H1 (cell line): ENCODE measurements at regions not wholly inside any gene's neighbourhood (a gene's known extent, or its start where the extent isn't known, plus 50 kb on each side); places are given as distances from the start of the nearest gene placed in this dataset.

Experiments
- BACH1 ChIP-seq: IDR thresholded peaks from 2 replicates; pipeline ENCODE4 v1.6.1; 2012; ENCODE audit warnings: low read length, improper control_type of control experiment
- CTBP2 ChIP-seq: IDR thresholded peaks from 2 replicates; pipeline ENCODE4 v1.7.0; 2011; ENCODE audit warnings: borderline replicate concordance, mild to moderate bottlenecking, moderate library complexity, mixed read lengths, low read length; ENCODE audit not compliant: insufficient read depth, insufficient read length
- GABPA ChIP-seq: IDR thresholded peaks from 2 replicates; pipeline ENCODE4 v1.6.1; 2011; ENCODE audit warnings: mild to moderate bottlenecking, low read length, moderate library complexity, borderline replicate concordance; ENCODE audit not compliant: insufficient read depth
- JUND ChIP-seq: IDR thresholded peaks from 2 replicates; pipeline ENCODE4 v1.6.1; 2011; ENCODE audit warnings: mild to moderate bottlenecking, improper control_type of control experiment, low read length
- NRF1 ChIP-seq: IDR thresholded peaks from 2 replicates; pipeline ENCODE4 v1.6.1; 2011; ENCODE audit warnings: mild to moderate bottlenecking, low read depth, low read length, improper control_type of control experiment
- PHF8 ChIP-seq: fragments of 200-600 bp; sonication (generic); conservative IDR thresholded peaks from 2 replicates; pipeline ENCODE4 v1.7.1; 2012; ENCODE audit warnings: low read depth, mild to moderate bottlenecking, inconsistent platforms, low read length, moderate library complexity
- POU5F1 ChIP-seq: IDR thresholded peaks from 2 replicates; pipeline ENCODE4 v1.6.1; 2011; ENCODE audit warnings: low read depth, mild to moderate bottlenecking, low read length, moderate library complexity
- RFX5 ChIP-seq: IDR thresholded peaks from 2 replicates; pipeline ENCODE4 v1.6.1; 2011; ENCODE audit warnings: low read depth, low read length, improper control_type of control experiment, borderline replicate concordance
- SIN3A ChIP-seq, 2 experiments: IDR thresholded peaks in 1 of 2; conservative IDR thresholded peaks in 1 of 2; 2 replicates each; pipeline ENCODE4 v1.6.1; 2011 to 2012; ENCODE audit warnings: low read length in 2 of 2, improper control_type of control experiment in 1 of 2, low read depth in 1 of 2, mild to moderate bottlenecking in 1 of 2
- SP2 ChIP-seq: IDR thresholded peaks from 2 replicates; pipeline ENCODE4 v1.6.1; 2012; ENCODE audit warnings: mild to moderate bottlenecking, low read length, inconsistent platforms
- TAF7 ChIP-seq: optimal IDR thresholded peaks from 2 replicates; pipeline ENCODE3; 2011; ENCODE audit warnings: low read depth, mild to moderate bottlenecking, inconsistent platforms, low read length, moderate library complexity, borderline replicate concordance
- TF ChIP-seq, protein P1 (sequence below): IDR thresholded peaks from 2 replicates; pipeline ENCODE4 v1.6.1; 2011; ENCODE audit warnings: low read length, improper control_type of control experiment
- TF ChIP-seq, protein P2 (sequence below): IDR thresholded peaks from 2 replicates; pipeline ENCODE4 v1.6.1; 2011; ENCODE audit warnings: low read depth, mild to moderate bottlenecking, low read length; ENCODE audit not compliant: insufficient read depth

DNA sequence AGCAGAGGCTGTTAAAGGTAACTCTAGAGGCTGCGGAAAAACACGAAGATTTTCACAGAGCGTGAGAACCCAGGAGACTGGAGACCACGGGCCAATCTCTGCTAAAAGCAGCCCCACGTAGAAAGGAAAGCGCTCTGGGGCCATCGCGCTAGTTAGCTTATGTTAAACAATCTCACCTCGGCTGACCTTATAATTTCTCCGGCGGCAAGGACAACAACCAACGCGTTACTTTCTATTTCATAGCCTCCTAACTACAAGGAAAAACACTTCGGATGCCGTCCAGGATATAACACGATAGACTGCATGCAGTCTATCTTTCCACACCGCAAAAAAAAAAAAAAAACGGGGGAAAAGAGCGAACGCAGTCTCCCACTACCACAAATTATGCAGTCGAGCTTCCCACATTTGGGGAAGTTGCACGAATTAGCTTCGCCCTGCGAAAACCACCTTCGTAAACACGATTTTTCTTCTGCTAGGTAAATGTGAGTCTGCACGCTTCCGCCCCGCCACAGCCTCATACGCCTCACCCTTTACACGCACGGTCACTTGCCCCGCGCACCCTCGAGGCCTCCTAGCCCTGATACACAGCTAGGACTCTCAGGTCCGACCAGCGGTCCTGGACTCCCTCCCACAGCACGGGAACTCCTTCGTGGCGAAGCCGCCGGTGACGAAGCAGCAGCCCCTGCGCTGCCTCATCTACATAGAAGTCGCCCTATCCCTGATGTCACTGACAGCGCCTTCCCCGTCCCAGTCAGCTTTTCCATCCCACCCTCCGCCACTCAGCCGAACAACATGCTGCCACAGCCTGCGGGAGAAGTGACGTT lies 87.8 kb downstream of the PRKAB2 start (continued):
- TF ChIP-seq POU5F1 = peak; percentile 71; the same call in 1 of the 2 replicates
- TF ChIP-seq RFX5 = no peak
- peak; percentile 82; the same call in 1 of the 2 replicates for TF ChIP-seq JUND
- TF ChIP-seq GABPA = 0 out of 2 replicates have a peak, but pooled peaks have one; percentile 19
- peak; percentile 100 for TF ChIP-seq TAF7
- no peak for TF ChIP-seq CTBP2
- TF ChIP-seq, protein P1, sequence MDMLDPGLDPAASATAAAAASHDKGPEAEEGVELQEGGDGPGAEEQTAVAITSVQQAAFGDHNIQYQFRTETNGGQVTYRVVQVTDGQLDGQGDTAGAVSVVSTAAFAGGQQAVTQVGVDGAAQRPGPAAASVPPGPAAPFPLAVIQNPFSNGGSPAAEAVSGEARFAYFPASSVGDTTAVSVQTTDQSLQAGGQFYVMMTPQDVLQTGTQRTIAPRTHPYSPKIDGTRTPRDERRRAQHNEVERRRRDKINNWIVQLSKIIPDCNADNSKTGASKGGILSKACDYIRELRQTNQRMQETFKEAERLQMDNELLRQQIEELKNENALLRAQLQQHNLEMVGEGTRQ = no peak
- peak; percentile 16; the same call in 1 of the 2 replicates for TF ChIP-seq NRF1
- TF ChIP-seq PHF8 = peak; percentile 6; the same call in 1 of the 2 replicates
- TF ChIP-seq, protein P2, sequence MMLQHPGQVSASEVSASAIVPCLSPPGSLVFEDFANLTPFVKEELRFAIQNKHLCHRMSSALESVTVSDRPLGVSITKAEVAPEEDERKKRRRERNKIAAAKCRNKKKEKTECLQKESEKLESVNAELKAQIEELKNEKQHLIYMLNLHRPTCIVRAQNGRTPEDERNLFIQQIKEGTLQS = peak; percentile 68; the same call in 1 of the 2 replicates
- TF ChIP-seq SIN3A (conservative IDR thresholded peaks at IDR 0.05 in 1 of 2, IDR thresholded peaks at IDR 0.05 in 1 of 2; ENCODE audit: low read depth in 1 of 2, low read length in 2 of 2) = peak; percentile 84 to 94
- TF ChIP-seq BACH1 = peak; percentile 75; the same call in 1 of the 2 replicates
- TF ChIP-seq SP2 = no peak
